NCI-H2081 treated with DMSO at 0.1 percent for 48 hours (cell line): ENCODE measurements at regions not wholly inside any gene's neighbourhood (a gene's known extent, or its start where the extent isn't known, plus 50 kb on each side); places are given as distances from the start of the nearest gene placed in this dataset.

ENCODE experiments used
- DNase-seq: peaks from one replicate; lab custom pipeline; 2025; lab: John Stamatoyannopoulos, UW

- DNase-seq: no peak
Observed at GRCh38 chr10:130463104-130463875, 327.1 kb downstream of the GLRX3 start.

- DNase-seq: no peak
Observed at GRCh38 chr10:130463876-130464364, 327.7 kb downstream of the GLRX3 start.

- no peak for DNase-seq
Observed at GRCh38 chr10:130464426-130464825, 328.2 kb downstream of the GLRX3 start.

- no peak for DNase-seq
Observed at GRCh38 chr10:130466271-130466997, 330.2 kb downstream of the GLRX3 start.

- DNase-seq: no peak
Observed at GRCh38 chr10:130470286-130470685, 334.1 kb downstream of the GLRX3 start.

- DNase-seq: no peak
Observed at GRCh38 chr10:130470973-130471372, 334.8 kb downstream of the GLRX3 start.

GRCh38 chr10:130471486-130471885 lies 335.3 kb downstream of the GLRX3 start:
- no peak for DNase-seq

GRCh38 chr10:130472236-130472635 lies 336.0 kb downstream of the GLRX3 start:
- DNase-seq: no peak

- DNase-seq: no peak
Observed at GRCh38 chr10:130474591-130474990, 338.4 kb downstream of the GLRX3 start.

- no peak for DNase-seq
Observed at GRCh38 chr10:130477360-130477759, 341.2 kb downstream of the GLRX3 start.

GRCh38 chr10:130479146-130479545 lies 343.0 kb downstream of the GLRX3 start:
- DNase-seq: no peak

- DNase-seq: no peak
Observed at GRCh38 chr10:130479926-130480325, 343.7 kb downstream of the GLRX3 start.

GRCh38 chr10:130480491-130480890 lies 344.3 kb downstream of the GLRX3 start:
- no peak for DNase-seq

GRCh38 chr10:130481076-130481930 lies 345.1 kb downstream of the GLRX3 start:
- no peak for DNase-seq

GRCh38 chr10:130481936-130482335 lies 345.7 kb downstream of the GLRX3 start:
- no peak for DNase-seq

GRCh38 chr10:130483691-130484467 lies 347.7 kb downstream of the GLRX3 start:
- no peak for DNase-seq

- no peak for DNase-seq
Observed at GRCh38 chr10:130484468-130485180, 348.4 kb downstream of the GLRX3 start.

GRCh38 chr10:130485236-130485957 lies 349.2 kb downstream of the GLRX3 start:
- DNase-seq: no peak

GRCh38 chr10:130485958-130486895 lies 350.0 kb downstream of the GLRX3 start:
- no peak for DNase-seq
